ENCODE measurements at regions not wholly inside any gene's neighbourhood (a gene's known extent, or its start where the extent isn't known, plus 50 kb on each side); places are given as distances from the start of the nearest gene placed in this dataset.

- H3K27me3 ChIP-seq (ENCODE audit: insufficient read depth, low read length): peaks cover 9% of the 10 kb centered on the region; the same call in 1 of the 2 replicates
- WGBS: 85% methylated on average over 3 of the region's 3 CpGs
Observed at GRCh38 chr1:30819244-30819571, 61.6 kb upstream of the LAPTM5 start.

GRCh38 chr1:30818568-30819243, 61.1 kb upstream of the LAPTM5 start:
- H3K4me1 ChIP-seq (ENCODE audit: insufficient read depth, low read length): peaks cover 34% of the 10 kb centered on the region
- H3K27ac ChIP-seq (ENCODE audit: low read depth, low read length): no peak overlapping the region
- peaks cover 8% of the 10 kb centered on the region; the same call in 1 of the 2 replicates for H3K27me3 ChIP-seq (ENCODE audit: insufficient read depth, low read length)
- WGBS: 57% methylated on average over 10 of the region's 10 CpGs
- no peaks in the 10 kb centered on the region for H3K9me3 ChIP-seq (ENCODE audit: insufficient read depth, low read depth, low read length)
- no peak overlapping the region for H3K9ac ChIP-seq (ENCODE audit: low read depth, low read length)
- H3K4me3 ChIP-seq (ENCODE audit: low read length): no peak overlapping the region
- H3K36me3 ChIP-seq (ENCODE audit: insufficient read depth, low read length): no peaks in the 10 kb centered on the region

More at GRCh38 chr1:30819244-30819571, 61.6 kb upstream of the LAPTM5 start:
- Histone ChIP-seq H3K36me3 (ENCODE audit: insufficient read depth, low read length) (no peaks in the 10 kb centered on the region), H3K4me1 (ENCODE audit: insufficient read depth, low read length) (peaks cover 37% of the 10 kb centered on the region), H3K27ac (ENCODE audit: low read depth, low read length) (no peak overlapping the region), H3K9me3 (ENCODE audit: insufficient read depth, low read depth, low read length) (no peaks in the 10 kb centered on the region), H3K4me3 (ENCODE audit: low read length) (no peak overlapping the region), H3K9ac (ENCODE audit: low read depth, low read length) (no peak overlapping the region)

GRCh38 chr1:30817548-30817947, 60.0 kb upstream of the LAPTM5 start:
- H3K27ac ChIP-seq (ENCODE audit: low read depth, low read length): no peak overlapping the region

GRCh38 chr1:30817077-30817438, 59.5 kb upstream of the LAPTM5 start:
- H3K27ac ChIP-seq (ENCODE audit: low read depth, low read length): no peak overlapping the region
- peaks cover 27% of the 10 kb centered on the region for H3K4me1 ChIP-seq (ENCODE audit: insufficient read depth, low read length)
- H3K9me3 ChIP-seq (ENCODE audit: insufficient read depth, low read depth, low read length): no peaks in the 10 kb centered on the region
- H3K9ac ChIP-seq (ENCODE audit: low read depth, low read length): no peak overlapping the region
- no peaks in the 10 kb centered on the region for H3K27me3 ChIP-seq (ENCODE audit: insufficient read depth, low read length)
- no peak overlapping the region for H3K4me3 ChIP-seq (ENCODE audit: low read length)
- no peaks in the 10 kb centered on the region for H3K36me3 ChIP-seq (ENCODE audit: insufficient read depth, low read length)
- WGBS: 80% methylated on average over 4 of the region's 5 CpGs

More at GRCh38 chr1:30817548-30817947, 60.0 kb upstream of the LAPTM5 start:
- Histone ChIP-seq H3K9ac (ENCODE audit: low read depth, low read length) (no peak overlapping the region), H3K27me3 (ENCODE audit: insufficient read depth, low read length) (no peaks in the 10 kb centered on the region), H3K4me1 (ENCODE audit: insufficient read depth, low read length) (peaks cover 27% of the 10 kb centered on the region), H3K9me3 (ENCODE audit: insufficient read depth, low read depth, low read length) (no peaks in the 10 kb centered on the region), H3K36me3 (ENCODE audit: insufficient read depth, low read length) (no peaks in the 10 kb centered on the region), H3K4me3 (ENCODE audit: low read length) (no peak overlapping the region)
- whole genome bisulfite sequencing: 81% methylated on average over 3 of the region's 3 CpGs

- no peak overlapping the region for H3K9ac ChIP-seq (ENCODE audit: low read depth, low read length)
- 20% methylated on average over 18 of the region's 18 CpGs for WGBS
- H3K4me3 ChIP-seq (ENCODE audit: low read length): peak overlapping the region; percentile 16; the same call in 1 of the 2 replicates
- no peaks in the 10 kb centered on the region for H3K27me3 ChIP-seq (ENCODE audit: insufficient read depth, low read length)
- no peaks in the 10 kb centered on the region for H3K36me3 ChIP-seq (ENCODE audit: insufficient read depth, low read length)
- H3K9me3 ChIP-seq (ENCODE audit: insufficient read depth, low read depth, low read length): no peaks in the 10 kb centered on the region
- H3K4me1 ChIP-seq (ENCODE audit: insufficient read depth, low read length): peaks cover 27% of the 10 kb centered on the region
- H3K27ac ChIP-seq (ENCODE audit: low read depth, low read length): no peak overlapping the region
Observed at GRCh38 chr1:30816211-30817076, 58.9 kb upstream of the LAPTM5 start.

- H3K27ac ChIP-seq (ENCODE audit: low read depth, low read length): no peak overlapping the region
- no peaks in the 10 kb centered on the region for H3K36me3 ChIP-seq (ENCODE audit: insufficient read depth, low read length)
- H3K4me3 ChIP-seq (ENCODE audit: low read length): no peak overlapping the region
- 93% methylated on average over 8 of the region's 8 CpGs for WGBS
- peaks cover 35% of the 10 kb centered on the region for H3K4me1 ChIP-seq (ENCODE audit: insufficient read depth, low read length)
- H3K9ac ChIP-seq (ENCODE audit: low read depth, low read length): no peak overlapping the region
- no peaks in the 10 kb centered on the region for H3K9me3 ChIP-seq (ENCODE audit: insufficient read depth, low read depth, low read length)
- no peaks in the 10 kb centered on the region for H3K27me3 ChIP-seq (ENCODE audit: insufficient read depth, low read length)
Observed at GRCh38 chr1:30815556-30815955, 58.0 kb upstream of the LAPTM5 start.

GRCh38 chr1:30814292-30814691, 56.7 kb upstream of the LAPTM5 start:
- Histone ChIP-seq H3K27me3 (ENCODE audit: insufficient read depth, low read length) (no peaks in the 10 kb centered on the region), H3K4me1 (ENCODE audit: insufficient read depth, low read length) (peaks cover 48% of the 10 kb centered on the region), H3K27ac (ENCODE audit: low read depth, low read length) (no peak overlapping the region), H3K9me3 (ENCODE audit: insufficient read depth, low read depth, low read length) (no peaks in the 10 kb centered on the region), H3K4me3 (ENCODE audit: low read length) (no peak overlapping the region), H3K36me3 (ENCODE audit: insufficient read depth, low read length) (no peaks in the 10 kb centered on the region), H3K9ac (ENCODE audit: low read depth, low read length) (no peak overlapping the region)

GRCh38 chr1:30812076-30812475, 54.5 kb upstream of the LAPTM5 start:
- 94% methylated on average over 3 of the region's 3 CpGs for WGBS
- no peak overlapping the region for H3K27ac ChIP-seq (ENCODE audit: low read depth, low read length)
- H3K27me3 ChIP-seq (ENCODE audit: insufficient read depth, low read length): no peaks in the 10 kb centered on the region
- H3K36me3 ChIP-seq (ENCODE audit: insufficient read depth, low read length): no peaks in the 10 kb centered on the region
- H3K4me3 ChIP-seq (ENCODE audit: low read length): no peak overlapping the region
- peaks cover 45% of the 10 kb centered on the region for H3K4me1 ChIP-seq (ENCODE audit: insufficient read depth, low read length)
- H3K9me3 ChIP-seq (ENCODE audit: insufficient read depth, low read depth, low read length): no peaks in the 10 kb centered on the region
- no peak overlapping the region for H3K9ac ChIP-seq (ENCODE audit: low read depth, low read length)

- no peak overlapping the region for H3K4me3 ChIP-seq (ENCODE audit: low read length)
- H3K27ac ChIP-seq (ENCODE audit: low read depth, low read length): no peak overlapping the region
- H3K9me3 ChIP-seq (ENCODE audit: insufficient read depth, low read depth, low read length): no peaks in the 10 kb centered on the region
- peaks cover 37% of the 10 kb centered on the region for H3K4me1 ChIP-seq (ENCODE audit: insufficient read depth, low read length)
- peaks cover 8% of the 10 kb centered on the region for H3K27me3 ChIP-seq (ENCODE audit: insufficient read depth, low read length)
- no peak overlapping the region for H3K9ac ChIP-seq (ENCODE audit: low read depth, low read length)
- no peaks in the 10 kb centered on the region for H3K36me3 ChIP-seq (ENCODE audit: insufficient read depth, low read length)
Observed at GRCh38 chr1:30811187-30811586, 53.6 kb upstream of the LAPTM5 start.

- H3K27me3 ChIP-seq (ENCODE audit: insufficient read depth, low read length): peaks cover 14% of the 10 kb centered on the region
- peaks cover 34% of the 10 kb centered on the region for H3K4me1 ChIP-seq (ENCODE audit: insufficient read depth, low read length)
- no peak overlapping the region; the same call in 1 of the 2 replicates for H3K27ac ChIP-seq (ENCODE audit: low read depth, low read length)
- no peak overlapping the region for H3K9ac ChIP-seq (ENCODE audit: low read depth, low read length)
- H3K9me3 ChIP-seq (ENCODE audit: insufficient read depth, low read depth, low read length): no peaks in the 10 kb centered on the region
- H3K4me3 ChIP-seq (ENCODE audit: low read length): no peak overlapping the region
- WGBS: 83% methylated on average over 12 of the region's 12 CpGs
- H3K36me3 ChIP-seq (ENCODE audit: insufficient read depth, low read length): no peaks in the 10 kb centered on the region
Observed at GRCh38 chr1:30810416-30811080, 53.0 kb upstream of the LAPTM5 start.
